HG03558 (cell line): ENCODE measurements at regions not wholly inside any gene's neighbourhood (a gene's known extent, or its start where the extent isn't known, plus 50 kb on each side); places are given as distances from the start of the nearest gene placed in this dataset.

Source experiments
- ATAC-seq: cut with Tn5 transposase; IDR thresholded peaks from one replicate; pipeline ENCODE4 v1.9.1; 2021; ENCODE audit warnings: moderate number of reproducible peaks; ENCODE audit not compliant: unreplicated experiment; ENCODE audit errors: extremely low read depth

DNA sequence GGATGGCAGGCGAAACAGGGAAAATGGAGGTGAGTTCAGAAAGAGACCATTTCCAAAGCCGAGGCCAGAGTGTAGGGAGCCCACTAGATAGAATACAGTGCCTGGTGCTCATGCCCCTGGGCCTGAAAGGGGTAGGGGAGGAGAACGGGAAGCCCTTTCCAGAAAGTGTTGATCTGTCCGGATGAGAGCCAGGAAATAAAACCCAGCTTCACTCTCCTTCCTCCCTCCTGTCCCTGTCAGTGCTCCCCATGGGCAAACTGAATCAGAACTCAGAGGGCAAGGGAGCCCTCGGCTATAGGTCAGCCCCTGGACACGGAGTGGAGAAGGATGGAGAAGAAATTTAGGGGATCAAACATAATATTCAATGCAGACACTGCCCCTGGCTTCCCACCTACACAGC lies 57.7 kb upstream of the RPL38 start:
- no peak for ATAC-seq

DNA sequence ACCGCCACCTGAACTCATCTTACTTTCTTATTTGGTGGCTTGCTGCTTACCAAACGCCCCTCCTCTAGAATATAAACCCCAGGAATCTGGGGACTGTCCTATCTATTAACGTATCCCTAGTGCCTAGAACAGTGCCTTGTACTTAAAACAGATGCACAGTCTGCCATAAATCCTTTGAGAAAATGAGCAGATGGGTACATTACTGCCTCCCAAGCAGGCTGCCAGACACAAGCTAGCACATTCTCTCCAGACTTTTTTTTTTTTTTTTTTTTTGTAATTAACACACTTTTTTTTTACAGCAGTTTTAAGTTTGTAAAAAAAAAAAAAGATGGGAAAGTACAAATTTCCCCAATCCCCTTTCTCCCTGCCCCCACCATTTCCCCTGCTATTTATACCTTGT lies 57.3 kb upstream of the RPL38 start:
- ATAC-seq, result no peak

DNA sequence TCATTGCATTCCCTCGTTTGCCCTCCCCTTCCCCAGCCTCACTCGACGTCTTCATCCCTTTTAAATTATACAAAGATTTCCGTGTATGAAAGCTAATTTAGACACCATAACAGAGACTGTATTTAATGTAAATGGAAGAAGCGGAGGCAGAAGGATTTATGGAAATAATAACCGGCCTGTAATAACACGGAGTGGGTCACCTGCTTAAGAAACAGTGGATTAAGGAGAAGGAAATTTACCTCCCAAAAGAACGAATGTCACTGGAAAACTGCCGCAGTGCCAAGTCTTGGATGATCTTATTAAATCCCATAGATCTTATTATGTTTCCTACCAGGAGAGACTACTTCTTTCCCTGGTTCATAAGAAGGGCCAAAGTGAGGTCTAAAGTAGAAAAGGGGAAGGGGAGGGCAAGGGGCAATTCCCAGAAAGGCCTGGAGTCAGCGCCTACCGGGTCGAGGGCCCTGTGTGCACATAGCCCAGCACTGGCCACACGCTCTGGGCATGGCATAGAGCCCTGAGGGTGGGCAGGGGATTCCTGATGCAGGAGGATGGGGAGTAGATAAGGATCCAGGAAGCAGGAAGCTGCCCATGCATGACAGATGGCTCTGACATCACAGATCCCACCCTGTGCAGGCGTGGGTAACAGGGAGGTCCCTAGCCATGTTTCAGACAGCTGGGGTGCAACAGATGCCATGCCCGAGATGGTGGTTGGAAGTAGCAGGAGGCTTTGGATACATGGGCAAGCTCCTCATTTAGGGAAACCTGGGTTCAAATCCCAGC lies 56.2 kb upstream of the RPL38 start:
- ATAC-seq, result no peak

DNA sequence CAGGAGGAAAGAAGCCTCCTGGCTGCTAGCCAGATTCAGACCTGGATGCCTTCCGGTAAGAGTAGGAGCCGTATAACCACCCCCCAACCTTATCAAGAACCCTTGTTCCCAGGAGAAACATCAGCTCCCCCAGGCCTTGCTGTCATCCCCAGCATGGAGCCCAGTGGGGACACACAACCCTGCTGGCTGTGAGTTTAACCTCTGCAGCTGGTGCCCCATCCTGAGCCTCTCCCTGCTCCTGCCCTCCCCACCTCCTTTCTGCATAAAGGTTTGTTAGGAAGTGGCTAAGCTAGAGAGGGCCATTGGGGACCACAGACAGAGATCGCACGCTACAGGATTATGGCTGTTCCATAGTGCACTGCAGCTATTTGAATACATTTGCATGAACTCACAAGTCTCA lies 55.5 kb upstream of the RPL38 start:
- ATAC-seq, result no peak

DNA sequence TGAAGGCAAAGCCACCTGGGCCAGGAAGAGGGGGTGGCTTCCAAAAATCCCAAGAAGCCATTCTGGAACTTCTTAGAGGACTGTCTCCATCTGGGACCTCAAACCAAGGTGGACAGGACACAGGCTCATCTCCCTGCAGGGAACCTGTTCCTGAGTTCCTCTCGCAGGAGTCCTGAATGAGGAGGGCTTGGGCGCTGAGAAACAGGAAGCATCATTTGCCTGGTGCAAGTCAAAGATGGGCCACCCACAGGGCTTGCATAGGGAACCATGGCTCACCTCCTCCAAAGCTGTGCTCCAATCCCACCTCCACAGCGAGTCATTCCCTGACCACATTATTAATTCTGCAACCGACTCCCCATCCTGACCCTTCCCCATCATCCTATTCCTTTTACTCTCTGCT lies 55.0 kb upstream of the RPL38 start:
- ATAC-seq, result no peak

DNA sequence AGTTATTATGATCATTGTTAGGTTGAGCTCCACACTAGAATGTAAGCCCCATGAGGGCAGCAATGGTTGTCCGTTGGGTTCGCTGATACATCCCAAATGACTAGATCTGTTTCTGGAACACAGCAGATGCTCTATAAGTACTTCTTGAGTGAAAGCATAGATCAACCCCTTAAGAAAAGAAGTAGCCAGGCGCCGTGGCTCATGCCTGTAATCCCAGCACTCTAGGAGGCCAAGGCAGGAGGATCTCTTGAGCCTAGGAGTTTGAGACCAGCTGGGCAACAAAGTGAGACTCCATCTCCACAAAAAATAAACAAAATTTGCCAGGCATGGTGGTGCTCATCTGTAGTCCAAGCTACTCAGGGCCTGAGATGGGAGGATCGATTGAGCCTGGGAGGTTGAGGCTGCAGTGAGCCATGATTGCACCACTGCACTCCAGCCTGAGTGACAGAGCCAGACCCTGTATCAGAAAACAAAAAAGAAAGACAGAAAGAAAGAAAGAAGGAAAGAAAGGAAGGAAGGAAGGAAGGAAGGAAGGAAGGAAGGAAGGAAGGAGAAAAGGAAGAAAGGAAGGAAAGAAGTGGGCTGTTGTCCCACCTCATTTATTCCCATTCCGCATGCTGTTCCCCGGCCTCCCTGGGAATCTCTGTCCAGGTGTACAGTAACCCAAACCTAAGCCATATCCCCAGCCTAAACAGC lies 54.4 kb upstream of the RPL38 start:
- ATAC-seq, result no peak

DNA sequence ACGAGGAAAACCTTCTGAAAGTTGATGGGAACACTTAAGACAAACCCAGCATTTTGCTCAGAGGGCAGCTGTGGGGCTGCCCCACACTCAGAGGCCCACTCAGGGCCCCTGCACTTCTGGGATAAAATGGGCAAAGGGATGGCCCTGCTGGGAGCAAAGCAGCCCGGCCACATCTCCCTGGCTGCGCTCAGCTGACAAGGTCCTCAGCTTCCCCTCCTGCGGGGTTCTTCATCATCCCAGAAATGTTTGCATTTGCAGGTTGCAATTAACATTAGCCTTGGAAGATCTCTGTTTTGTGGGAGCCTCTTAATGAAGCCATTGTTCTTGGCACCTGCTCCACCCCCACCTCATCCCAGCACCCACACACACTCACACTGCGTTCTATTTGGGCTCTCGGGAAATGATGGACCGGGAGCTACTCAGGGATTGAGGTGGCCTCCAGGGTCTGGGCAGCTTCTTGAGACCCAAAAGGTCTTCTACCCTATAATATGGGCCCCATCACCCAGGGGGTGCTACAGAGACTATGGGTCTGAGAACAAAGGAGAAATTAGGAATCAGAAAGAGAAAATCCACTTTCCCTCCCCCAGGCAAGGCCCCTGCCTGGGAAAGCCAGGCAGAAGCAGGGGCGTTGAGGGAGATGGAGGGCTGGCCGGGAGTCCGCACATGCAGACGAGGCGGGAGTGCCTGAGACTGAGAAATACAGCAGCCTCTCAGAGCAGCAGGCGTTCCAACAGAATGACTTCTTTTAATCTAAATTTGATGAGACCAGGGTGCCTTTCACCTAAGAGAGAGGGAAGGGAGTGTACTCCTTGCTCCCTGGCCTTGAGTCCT lies 53.7 kb upstream of the RPL38 start:
- ATAC-seq, result no peak

DNA sequence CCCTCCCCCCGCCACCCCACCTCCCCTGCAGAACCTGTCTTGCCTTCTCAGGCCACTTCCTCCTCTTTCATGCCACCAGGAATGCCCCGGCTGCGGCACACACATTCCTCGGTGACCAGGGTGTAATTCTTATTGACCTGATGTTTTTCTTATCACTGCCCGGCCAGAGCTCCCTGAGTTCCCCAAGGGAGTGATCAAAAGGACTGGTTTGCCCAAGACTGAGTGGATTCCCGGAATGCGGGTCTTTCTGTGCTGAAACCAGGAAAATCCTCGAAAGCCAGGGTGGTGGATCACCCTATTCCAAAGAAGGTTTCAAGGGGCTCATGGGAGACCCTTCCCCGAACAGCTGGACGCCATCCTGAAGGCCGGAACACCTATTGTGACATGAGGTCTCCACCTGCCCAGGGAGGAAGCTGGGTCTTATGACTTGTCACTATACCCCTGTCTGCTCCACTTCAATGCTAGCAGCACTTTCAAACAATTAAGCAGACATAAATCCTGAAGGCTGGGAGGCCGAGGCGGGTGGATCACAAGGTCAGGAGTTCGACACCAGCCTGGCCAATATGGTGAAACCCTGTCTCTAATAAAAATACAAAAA lies 53.0 kb upstream of the RPL38 start:
- ATAC-seq, result no peak

DNA sequence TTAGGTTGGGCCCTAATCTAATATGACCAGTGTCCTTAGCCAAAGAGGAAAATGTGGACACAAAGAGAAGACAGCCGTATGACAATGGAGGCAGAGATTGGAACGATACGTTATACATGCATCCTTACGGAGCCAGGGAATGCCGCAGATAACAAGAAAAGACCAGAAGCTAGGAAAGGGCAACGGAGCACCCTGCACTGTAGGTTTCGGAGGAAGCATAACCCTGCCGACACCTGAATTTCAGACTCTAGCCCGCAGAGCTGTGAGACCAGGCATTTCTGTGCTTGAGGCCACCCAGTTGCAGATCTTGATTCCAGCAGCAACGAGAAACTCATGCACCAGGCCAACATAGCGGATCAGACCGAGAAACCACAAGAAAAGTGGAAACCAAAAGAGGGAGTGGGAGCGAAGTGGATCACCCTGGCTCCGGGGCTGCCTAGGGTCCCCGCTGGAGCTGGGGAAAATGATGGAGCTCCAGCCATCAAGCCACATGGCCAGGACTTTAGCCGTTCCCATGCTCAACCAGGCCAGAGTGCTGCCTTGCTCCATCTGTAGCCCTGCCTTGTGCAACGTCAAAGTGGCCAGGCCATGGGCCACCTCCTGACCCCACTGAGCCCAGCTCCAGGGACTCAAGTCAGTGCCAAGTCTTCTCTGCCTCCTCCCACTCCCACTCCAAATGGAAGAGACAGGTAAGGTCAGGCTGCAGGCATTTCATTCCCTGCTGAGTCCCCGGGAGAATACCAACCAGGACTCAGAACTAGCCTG lies 51.7 kb upstream of the RPL38 start:
- ATAC-seq, result no peak

DNA sequence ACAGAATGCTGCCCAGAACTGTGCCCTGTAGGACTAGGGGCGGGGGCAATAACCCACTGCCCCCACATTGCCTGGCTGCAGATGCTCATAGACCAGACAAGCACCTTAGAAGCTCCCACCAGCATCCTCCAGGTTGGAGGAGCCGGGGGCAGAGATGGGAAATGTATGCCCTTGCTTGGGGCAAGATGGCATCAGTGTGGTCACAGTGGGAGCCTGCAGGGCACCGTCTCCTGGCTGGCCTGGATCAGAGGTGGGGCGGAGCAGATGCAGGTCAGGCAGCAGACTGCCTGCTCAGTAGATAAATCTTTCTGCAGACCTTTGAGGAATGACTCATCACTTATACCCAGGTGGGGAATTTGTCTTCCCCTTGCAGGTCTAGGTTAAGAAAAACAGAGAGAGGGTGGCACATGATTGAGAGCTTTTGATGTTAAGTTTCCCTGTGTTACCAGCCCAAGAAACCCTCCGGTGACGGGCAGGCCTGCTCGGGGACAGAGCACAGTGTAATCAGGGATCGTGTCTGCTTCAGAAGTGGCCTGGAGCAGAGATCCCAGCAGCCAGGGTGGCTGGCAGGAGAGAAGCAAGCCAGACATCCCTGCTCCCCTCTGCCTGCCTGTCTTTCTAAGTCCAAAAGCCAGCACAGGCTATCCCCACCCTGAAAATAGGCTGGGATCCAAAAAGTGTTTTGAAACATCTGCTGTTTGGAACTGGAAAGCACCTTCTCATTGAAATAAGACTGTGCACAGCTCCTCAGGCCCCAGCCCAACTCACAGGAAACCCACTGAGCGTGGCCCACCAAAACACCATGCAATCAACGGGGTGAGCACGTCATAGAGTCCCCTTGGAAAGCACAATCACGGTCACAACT lies 50.7 kb upstream of the RPL38 start:
- no peak for ATAC-seq

DNA sequence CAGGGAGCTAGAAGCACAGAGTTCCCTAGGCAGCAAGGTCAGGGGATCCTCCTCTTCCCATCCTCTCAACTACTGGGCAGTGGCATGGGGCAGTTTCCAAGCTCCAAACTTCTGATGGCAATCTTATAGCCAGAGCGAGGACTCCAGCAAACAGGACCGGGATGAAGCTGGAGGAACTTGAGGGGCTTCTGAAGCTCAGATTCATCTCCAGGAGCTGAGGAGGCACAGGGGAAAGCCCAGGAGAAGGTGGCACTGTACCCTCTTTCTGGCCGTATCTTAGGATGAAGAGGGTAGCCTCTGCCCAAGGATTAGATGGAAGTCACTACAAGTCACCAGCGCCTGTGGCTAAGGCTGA lies 50.0 kb upstream of the RPL38 start:
- ATAC-seq, result no peak
